Astrocyte (in vitro differentiated cells and primary cell): ENCODE measurements at regions not wholly inside any gene's neighbourhood (a gene's known extent, or its start where the extent isn't known, plus 50 kb on each side); places are given as distances from the start of the nearest gene placed in this dataset.

ENCODE experiments used
- DNase-seq: peaks from one replicate; pipeline ENCODE4 v3.0.0-alpha.2; 2010; ENCODE audit warnings: low read depth
- FAIRE-seq: peaks from 2 replicates; lab custom pipeline; 2011; peaks lifted over from hg19 to GRCh38; lab: Jason Lieb, UNC
- H2AFZ ChIP-seq: 2 replicates; pipeline ENCODE4 v1.6.0; 2012; ENCODE audit warnings: low read depth, low read length, inconsistent platforms
- H3K27ac ChIP-seq: 2 replicates; pipeline ENCODE4 v1.5.1; 2011; ENCODE audit warnings: low read depth, low read length, inconsistent platforms
- H3K27me3 ChIP-seq: 2 replicates; pipeline ENCODE4 v1.6.0; 2011; ENCODE audit warnings: low read length, inconsistent platforms; ENCODE audit not compliant: insufficient read depth
- H3K36me3 ChIP-seq: 2 replicates; pipeline ENCODE4 v1.5.1; 2011; ENCODE audit warnings: low read length, inconsistent platforms; ENCODE audit not compliant: insufficient read depth
- H3K4me1 ChIP-seq: 2 replicates; pipeline ENCODE4 v1.5.1; 2011; ENCODE audit warnings: low read length, inconsistent platforms; ENCODE audit not compliant: insufficient read depth
- H3K4me2 ChIP-seq: 2 replicates; pipeline ENCODE4 v1.6.0; 2012; ENCODE audit warnings: low read length, inconsistent platforms
- H3K4me3 ChIP-seq: 2 replicates; pipeline ENCODE4 v1.5.1; 2011; ENCODE audit warnings: low read depth, mild to moderate bottlenecking, low read length, inconsistent platforms; ENCODE audit not compliant: insufficient read depth
- H3K79me2 ChIP-seq: 2 replicates; pipeline ENCODE4 v1.6.0; 2012; ENCODE audit warnings: mild to moderate bottlenecking, low read length, inconsistent platforms; ENCODE audit not compliant: insufficient read depth
- H3K9ac ChIP-seq: 2 replicates; pipeline ENCODE4 v1.6.0; 2012; ENCODE audit warnings: mild to moderate bottlenecking, low read length, inconsistent platforms
- H3K9me3 ChIP-seq: 2 replicates; pipeline ENCODE4 v1.5.1; 2012; ENCODE audit warnings: low read depth, mild to moderate bottlenecking, low read length, inconsistent platforms; ENCODE audit not compliant: insufficient read depth
- H4K20me1 ChIP-seq: 2 replicates; pipeline ENCODE4 v1.6.0; 2012; ENCODE audit warnings: low read length, inconsistent platforms; ENCODE audit not compliant: insufficient read depth
- H3K27ac Mint-ChIP-seq: one replicate; pipeline ENCODE4 v1.8.0; 2021; ENCODE audit warnings: mild to moderate bottlenecking, mixed read lengths; ENCODE audit not compliant: unreplicated experiment
- H3K27me3 Mint-ChIP-seq: one replicate; pipeline ENCODE4 v1.8.0; 2021; ENCODE audit warnings: low read depth, mixed read lengths; ENCODE audit not compliant: unreplicated experiment
- H3K36me3 Mint-ChIP-seq: one replicate; pipeline ENCODE4 v1.8.0; 2021; ENCODE audit warnings: low read depth, mixed read lengths; ENCODE audit not compliant: unreplicated experiment
- H3K4me1 Mint-ChIP-seq: one replicate; pipeline ENCODE4 v1.8.0; 2021; ENCODE audit warnings: low read depth, mixed read lengths; ENCODE audit not compliant: unreplicated experiment
- H3K4me3 Mint-ChIP-seq: one replicate; pipeline ENCODE4 v1.8.0; 2021; ENCODE audit warnings: mild to moderate bottlenecking, moderate library complexity, mixed read lengths; ENCODE audit not compliant: unreplicated experiment
- H3K9me3 Mint-ChIP-seq: one replicate; pipeline ENCODE4 v1.8.0; 2021; ENCODE audit warnings: mild to moderate bottlenecking, mixed read lengths; ENCODE audit not compliant: unreplicated experiment
- EZH2 ChIP-seq: IDR thresholded peaks from 2 replicates; pipeline ENCODE4 v1.6.1; 2012; ENCODE audit warnings: mild to moderate bottlenecking, low read length, inconsistent platforms; ENCODE audit not compliant: insufficient read depth
- TF ChIP-seq, protein P1 (sequence below): IDR thresholded peaks from 2 replicates; pipeline ENCODE4 v1.5.1; 2011; ENCODE audit warnings: low read depth, mild to moderate bottlenecking, inconsistent platforms, low read length, moderate library complexity; ENCODE audit not compliant: insufficient read depth

DNA sequence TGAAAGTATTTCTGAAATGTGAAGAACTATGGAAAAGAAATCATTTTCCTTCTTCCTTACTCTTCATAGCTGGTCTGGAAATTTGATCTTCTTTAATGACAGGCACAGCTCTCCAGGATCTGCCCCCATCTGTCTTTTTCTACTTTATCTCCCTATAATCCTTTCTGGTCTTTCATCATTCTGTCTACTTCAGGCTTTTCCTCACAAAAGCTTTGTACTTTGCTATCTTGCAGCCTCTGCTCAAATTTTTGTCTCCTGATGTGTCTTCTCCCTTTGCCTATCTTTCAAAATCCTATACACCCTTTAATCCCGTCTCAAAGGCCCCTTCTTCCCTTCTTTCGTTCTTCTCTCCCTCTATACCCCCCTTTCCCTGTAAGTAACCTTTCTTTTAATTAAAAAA is 114.9 kb upstream of the ATP10B start:
- H3K4me2 ChIP-seq, result no peak overlapping the region
- Mint-ChIP-seq H3K36me3 (no peaks in the 10 kb centered on the region), H3K4me3 (no peak overlapping the region), H3K9me3 (no peaks in the 10 kb centered on the region), H3K27me3 (peaks cover 7% of the 10 kb centered on the region), H3K4me1 (no peaks in the 10 kb centered on the region), H3K27ac (no peak overlapping the region)
- no peak for DNase-seq
- no peak overlapping the region for H3K27ac ChIP-seq
- TF ChIP-seq, protein P1, sequence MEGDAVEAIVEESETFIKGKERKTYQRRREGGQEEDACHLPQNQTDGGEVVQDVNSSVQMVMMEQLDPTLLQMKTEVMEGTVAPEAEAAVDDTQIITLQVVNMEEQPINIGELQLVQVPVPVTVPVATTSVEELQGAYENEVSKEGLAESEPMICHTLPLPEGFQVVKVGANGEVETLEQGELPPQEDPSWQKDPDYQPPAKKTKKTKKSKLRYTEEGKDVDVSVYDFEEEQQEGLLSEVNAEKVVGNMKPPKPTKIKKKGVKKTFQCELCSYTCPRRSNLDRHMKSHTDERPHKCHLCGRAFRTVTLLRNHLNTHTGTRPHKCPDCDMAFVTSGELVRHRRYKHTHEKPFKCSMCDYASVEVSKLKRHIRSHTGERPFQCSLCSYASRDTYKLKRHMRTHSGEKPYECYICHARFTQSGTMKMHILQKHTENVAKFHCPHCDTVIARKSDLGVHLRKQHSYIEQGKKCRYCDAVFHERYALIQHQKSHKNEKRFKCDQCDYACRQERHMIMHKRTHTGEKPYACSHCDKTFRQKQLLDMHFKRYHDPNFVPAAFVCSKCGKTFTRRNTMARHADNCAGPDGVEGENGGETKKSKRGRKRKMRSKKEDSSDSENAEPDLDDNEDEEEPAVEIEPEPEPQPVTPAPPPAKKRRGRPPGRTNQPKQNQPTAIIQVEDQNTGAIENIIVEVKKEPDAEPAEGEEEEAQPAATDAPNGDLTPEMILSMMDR, result no peak
- TF ChIP-seq EZH2, result no peak
- no peaks in the 10 kb centered on the region for H3K4me1 ChIP-seq
- no peaks in the 10 kb centered on the region for H3K27me3 ChIP-seq
- no peaks in the 10 kb centered on the region for H3K9me3 ChIP-seq
- no peaks in the 10 kb centered on the region for H3K36me3 ChIP-seq
- no peaks in the 10 kb centered on the region for H3K79me2 ChIP-seq
- H3K9ac ChIP-seq, result no peak overlapping the region
- H3K4me3 ChIP-seq, result no peak overlapping the region
- FAIRE-seq, result no peak
- no peak overlapping the region for H2AFZ ChIP-seq
- no peaks in the 10 kb centered on the region for H4K20me1 ChIP-seq

DNA sequence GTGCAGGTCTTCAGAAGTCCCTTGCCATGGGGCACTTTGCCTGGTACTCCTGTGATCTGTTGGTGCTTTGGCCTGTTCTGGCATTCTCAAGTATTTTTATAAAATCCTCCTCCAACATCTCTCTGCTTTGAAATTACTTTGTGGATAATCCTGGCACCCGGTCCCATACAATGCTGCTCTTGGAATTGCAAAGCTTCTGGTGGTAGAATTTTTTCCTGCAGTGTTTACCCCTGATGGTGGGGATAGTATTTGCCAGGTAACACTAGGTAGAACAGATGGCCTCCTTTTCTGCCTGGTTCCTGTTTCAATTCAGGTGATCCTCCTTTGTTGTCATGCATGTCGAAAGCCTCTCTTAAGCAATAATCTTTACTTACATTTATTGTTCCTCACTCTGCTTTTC is 109.8 kb upstream of the ATP10B start:
- FAIRE-seq, result no peak
- no peaks in the 10 kb centered on the region for H3K79me2 ChIP-seq
- H3K9me3 Mint-ChIP-seq, result no peaks in the 10 kb centered on the region

DNA sequence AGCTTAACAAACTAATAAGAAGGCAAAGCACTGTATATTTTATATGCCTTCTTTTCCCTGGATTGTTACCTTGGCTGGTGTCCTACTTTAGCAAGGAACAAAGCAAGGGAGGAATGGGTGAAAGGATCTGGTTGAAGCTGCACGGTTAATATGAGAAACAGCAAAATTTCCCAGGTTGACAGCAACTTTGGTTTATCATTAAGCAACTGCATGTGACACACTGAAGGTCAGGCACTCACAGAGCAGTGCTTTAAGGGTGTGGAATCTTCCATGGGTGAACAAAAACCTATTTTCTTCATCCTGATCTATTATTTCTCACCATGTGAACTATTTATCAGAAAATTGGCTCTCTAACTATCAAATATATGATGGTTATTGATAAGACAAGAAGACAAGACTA is 109.0 kb upstream of the ATP10B start:
- Mint-ChIP-seq H3K36me3 (no peaks in the 10 kb centered on the region), H3K9me3 (no peaks in the 10 kb centered on the region), H3K27ac (no peak overlapping the region), H3K4me1 (no peaks in the 10 kb centered on the region), H3K27me3 (peaks cover 2% of the 10 kb centered on the region), H3K4me3 (no peak overlapping the region)
- Histone ChIP-seq H2AFZ (no peak overlapping the region), H3K4me3 (no peak overlapping the region), H3K27me3 (no peaks in the 10 kb centered on the region), H3K9me3 (no peaks in the 10 kb centered on the region), H3K79me2 (no peaks in the 10 kb centered on the region), H3K27ac (no peak overlapping the region), H3K36me3 (no peaks in the 10 kb centered on the region), H3K4me1 (no peaks in the 10 kb centered on the region), H3K9ac (no peak overlapping the region), H3K4me2 (no peak overlapping the region), H4K20me1 (no peaks in the 10 kb centered on the region)
- FAIRE-seq, result no peak
- no peak for DNase-seq
- TF ChIP-seq, protein P1, result no peak
- TF ChIP-seq EZH2, result no peak

More for the DNA sequence above, 109.8 kb upstream of the ATP10B start:
- Histone ChIP-seq H2AFZ (no peak overlapping the region), H3K9ac (no peak overlapping the region), H4K20me1 (no peaks in the 10 kb centered on the region), H3K27ac (no peak overlapping the region), H3K9me3 (no peaks in the 10 kb centered on the region), H3K27me3 (no peaks in the 10 kb centered on the region), H3K36me3 (no peaks in the 10 kb centered on the region), H3K4me2 (no peak overlapping the region), H3K4me1 (no peaks in the 10 kb centered on the region), H3K4me3 (no peak overlapping the region)
- no peak overlapping the region for H3K4me3 Mint-ChIP-seq
- no peak overlapping the region for H3K27ac Mint-ChIP-seq
- H3K27me3 Mint-ChIP-seq, result peaks cover 5% of the 10 kb centered on the region
- H3K36me3 Mint-ChIP-seq, result no peaks in the 10 kb centered on the region
- DNase-seq, result no peak
- H3K4me1 Mint-ChIP-seq, result no peaks in the 10 kb centered on the region
- TF ChIP-seq EZH2, result no peak
- TF ChIP-seq, protein P1, result no peak
